Astrocyte (in vitro differentiated cells and primary cell): ENCODE measurements at regions not wholly inside any gene's neighbourhood (a gene's known extent, or its start where the extent isn't known, plus 50 kb on each side); places are given as distances from the start of the nearest gene placed in this dataset.

Source experiments
- DNase-seq: peaks from one replicate; pipeline ENCODE4 v3.0.0-alpha.2; 2010; ENCODE audit warnings: low read depth
- FAIRE-seq: peaks from 2 replicates; lab custom pipeline; 2011; peaks lifted over from hg19 to GRCh38; lab: Jason Lieb, UNC
- H2AFZ ChIP-seq: 2 replicates; pipeline ENCODE4 v1.6.0; 2012; ENCODE audit warnings: low read depth, low read length, inconsistent platforms
- H3K27ac ChIP-seq: 2 replicates; pipeline ENCODE4 v1.5.1; 2011; ENCODE audit warnings: low read depth, low read length, inconsistent platforms
- H3K27me3 ChIP-seq: 2 replicates; pipeline ENCODE4 v1.6.0; 2011; ENCODE audit warnings: low read length, inconsistent platforms; ENCODE audit not compliant: insufficient read depth
- H3K36me3 ChIP-seq: 2 replicates; pipeline ENCODE4 v1.5.1; 2011; ENCODE audit warnings: low read length, inconsistent platforms; ENCODE audit not compliant: insufficient read depth
- H3K4me1 ChIP-seq: 2 replicates; pipeline ENCODE4 v1.5.1; 2011; ENCODE audit warnings: low read length, inconsistent platforms; ENCODE audit not compliant: insufficient read depth
- H3K4me2 ChIP-seq: 2 replicates; pipeline ENCODE4 v1.6.0; 2012; ENCODE audit warnings: low read length, inconsistent platforms
- H3K4me3 ChIP-seq: 2 replicates; pipeline ENCODE4 v1.5.1; 2011; ENCODE audit warnings: low read depth, mild to moderate bottlenecking, low read length, inconsistent platforms; ENCODE audit not compliant: insufficient read depth
- H3K79me2 ChIP-seq: 2 replicates; pipeline ENCODE4 v1.6.0; 2012; ENCODE audit warnings: mild to moderate bottlenecking, low read length, inconsistent platforms; ENCODE audit not compliant: insufficient read depth
- H3K9ac ChIP-seq: 2 replicates; pipeline ENCODE4 v1.6.0; 2012; ENCODE audit warnings: mild to moderate bottlenecking, low read length, inconsistent platforms
- H3K9me3 ChIP-seq: 2 replicates; pipeline ENCODE4 v1.5.1; 2012; ENCODE audit warnings: low read depth, mild to moderate bottlenecking, low read length, inconsistent platforms; ENCODE audit not compliant: insufficient read depth
- H4K20me1 ChIP-seq: 2 replicates; pipeline ENCODE4 v1.6.0; 2012; ENCODE audit warnings: low read length, inconsistent platforms; ENCODE audit not compliant: insufficient read depth
- H3K27ac Mint-ChIP-seq: one replicate; pipeline ENCODE4 v1.8.0; 2021; ENCODE audit warnings: mild to moderate bottlenecking, mixed read lengths; ENCODE audit not compliant: unreplicated experiment
- H3K27me3 Mint-ChIP-seq: one replicate; pipeline ENCODE4 v1.8.0; 2021; ENCODE audit warnings: low read depth, mixed read lengths; ENCODE audit not compliant: unreplicated experiment
- H3K36me3 Mint-ChIP-seq: one replicate; pipeline ENCODE4 v1.8.0; 2021; ENCODE audit warnings: low read depth, mixed read lengths; ENCODE audit not compliant: unreplicated experiment
- H3K4me1 Mint-ChIP-seq: one replicate; pipeline ENCODE4 v1.8.0; 2021; ENCODE audit warnings: low read depth, mixed read lengths; ENCODE audit not compliant: unreplicated experiment
- H3K4me3 Mint-ChIP-seq: one replicate; pipeline ENCODE4 v1.8.0; 2021; ENCODE audit warnings: mild to moderate bottlenecking, moderate library complexity, mixed read lengths; ENCODE audit not compliant: unreplicated experiment
- H3K9me3 Mint-ChIP-seq: one replicate; pipeline ENCODE4 v1.8.0; 2021; ENCODE audit warnings: mild to moderate bottlenecking, mixed read lengths; ENCODE audit not compliant: unreplicated experiment
- CTCF ChIP-seq: IDR thresholded peaks from 2 replicates; pipeline ENCODE4 v1.5.1; 2011; ENCODE audit warnings: low read depth, mild to moderate bottlenecking, inconsistent platforms, low read length, moderate library complexity; ENCODE audit not compliant: insufficient read depth
- EZH2 ChIP-seq: IDR thresholded peaks from 2 replicates; pipeline ENCODE4 v1.6.1; 2012; ENCODE audit warnings: mild to moderate bottlenecking, low read length, inconsistent platforms; ENCODE audit not compliant: insufficient read depth

GRCh38 chr4:63029380-63029779 is 1379.9 kb downstream of the TECRL start:
- Mint-ChIP-seq H3K27ac (no peak overlapping the region), H3K9me3 (no peaks in the 10 kb centered on the region), H3K4me1 (no peaks in the 10 kb centered on the region), H3K4me3 (no peak overlapping the region), H3K27me3 (no peaks in the 10 kb centered on the region), H3K36me3 (no peaks in the 10 kb centered on the region)
- Histone ChIP-seq H3K27ac (no peak overlapping the region), H3K4me3 (no peak overlapping the region), H3K9ac (no peak overlapping the region), H3K36me3 (no peaks in the 10 kb centered on the region), H2AFZ (no peak overlapping the region), H3K4me1 (no peaks in the 10 kb centered on the region), H3K4me2 (no peak overlapping the region), H3K79me2 (no peaks in the 10 kb centered on the region), H3K27me3 (no peaks in the 10 kb centered on the region), H4K20me1 (no peaks in the 10 kb centered on the region), H3K9me3 (no peaks in the 10 kb centered on the region)
- DNase-seq: no peak
- TF ChIP-seq CTCF (no peak), EZH2 (no peak)
- no peak for FAIRE-seq

- no peak for TF ChIP-seq EZH2
- no peak for TF ChIP-seq CTCF
- Histone ChIP-seq H2AFZ (no peak overlapping the region), H4K20me1 (no peaks in the 10 kb centered on the region), H3K9ac (no peak overlapping the region), H3K9me3 (no peaks in the 10 kb centered on the region), H3K27ac (no peak overlapping the region), H3K36me3 (no peaks in the 10 kb centered on the region), H3K4me1 (no peaks in the 10 kb centered on the region), H3K4me3 (no peak overlapping the region), H3K27me3 (no peaks in the 10 kb centered on the region), H3K4me2 (no peak overlapping the region), H3K79me2 (no peaks in the 10 kb centered on the region)
- H3K27me3 Mint-ChIP-seq: no peaks in the 10 kb centered on the region
- H3K4me3 Mint-ChIP-seq: no peak overlapping the region
- DNase-seq (no peak), FAIRE-seq (no peak)
- no peak overlapping the region for H3K27ac Mint-ChIP-seq
- no peaks in the 10 kb centered on the region for H3K36me3 Mint-ChIP-seq
- no peaks in the 10 kb centered on the region for H3K9me3 Mint-ChIP-seq
- no peaks in the 10 kb centered on the region for H3K4me1 Mint-ChIP-seq
Observed at GRCh38 chr4:63020661-63021060, 1388.6 kb downstream of the TECRL start.

- Mint-ChIP-seq H3K36me3 (no peaks in the 10 kb centered on the region), H3K4me1 (no peaks in the 10 kb centered on the region), H3K4me3 (no peak overlapping the region), H3K27me3 (no peaks in the 10 kb centered on the region), H3K9me3 (no peaks in the 10 kb centered on the region), H3K27ac (no peak overlapping the region)
- no peak overlapping the region for H3K4me3 ChIP-seq
- FAIRE-seq: no peak
- no peaks in the 10 kb centered on the region for H3K36me3 ChIP-seq
- no peaks in the 10 kb centered on the region for H3K4me1 ChIP-seq
- DNase-seq: no peak
- H3K79me2 ChIP-seq: no peaks in the 10 kb centered on the region
- H3K9ac ChIP-seq: no peak overlapping the region
- no peak overlapping the region for H3K27ac ChIP-seq
- H2AFZ ChIP-seq: no peak overlapping the region
- no peak for TF ChIP-seq EZH2
- TF ChIP-seq CTCF: no peak
- H4K20me1 ChIP-seq: no peaks in the 10 kb centered on the region
- no peaks in the 10 kb centered on the region for H3K9me3 ChIP-seq
- no peak overlapping the region for H3K4me2 ChIP-seq
- no peaks in the 10 kb centered on the region for H3K27me3 ChIP-seq
Observed at GRCh38 chr4:63017300-63017699, 1392.0 kb downstream of the TECRL start.
